Epithelial cell of proximal tubule (primary cell): ENCODE measurements at regions not wholly inside any gene's neighbourhood (a gene's known extent, or its start where the extent isn't known, plus 50 kb on each side); places are given as distances from the start of the nearest gene placed in this dataset.

Experiments
- DNase-seq: peaks from one replicate; pipeline ENCODE4 v3.0.0-alpha.2; 2011; ENCODE audit warnings: low read depth
- H3K4me3 ChIP-seq: 2 replicates; pipeline ENCODE4 v1.5.1; 2011; ENCODE audit warnings: low read depth, mild to moderate bottlenecking, low read length
- TF ChIP-seq, protein P1 (sequence below): conservative IDR thresholded peaks from 2 replicates; pipeline ENCODE4 v1.5.1; 2012; ENCODE audit warnings: low read depth, mild to moderate bottlenecking, low read length

DNA sequence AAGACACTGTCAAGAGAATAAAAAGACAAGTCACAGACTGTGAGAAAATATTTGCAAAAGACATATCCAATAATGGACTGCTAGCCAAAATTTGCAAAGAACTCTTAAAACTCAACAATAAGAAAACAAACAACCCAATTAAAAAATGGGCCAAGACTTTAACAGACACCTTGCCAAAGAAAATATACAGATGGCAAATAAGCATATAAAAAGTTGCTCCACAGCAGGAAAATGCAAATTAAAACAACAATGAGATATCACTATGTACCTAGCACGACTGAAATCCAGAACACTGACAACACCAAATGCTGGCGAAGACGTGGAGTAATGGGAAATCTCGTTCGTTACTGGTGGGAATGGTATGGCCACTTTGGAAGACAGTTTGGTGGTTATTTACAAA is 228.9 kb downstream of the TTC8 start:
- DNase-seq: no peak
- H3K4me3 ChIP-seq: no peak overlapping the region
- TF ChIP-seq, protein P1, sequence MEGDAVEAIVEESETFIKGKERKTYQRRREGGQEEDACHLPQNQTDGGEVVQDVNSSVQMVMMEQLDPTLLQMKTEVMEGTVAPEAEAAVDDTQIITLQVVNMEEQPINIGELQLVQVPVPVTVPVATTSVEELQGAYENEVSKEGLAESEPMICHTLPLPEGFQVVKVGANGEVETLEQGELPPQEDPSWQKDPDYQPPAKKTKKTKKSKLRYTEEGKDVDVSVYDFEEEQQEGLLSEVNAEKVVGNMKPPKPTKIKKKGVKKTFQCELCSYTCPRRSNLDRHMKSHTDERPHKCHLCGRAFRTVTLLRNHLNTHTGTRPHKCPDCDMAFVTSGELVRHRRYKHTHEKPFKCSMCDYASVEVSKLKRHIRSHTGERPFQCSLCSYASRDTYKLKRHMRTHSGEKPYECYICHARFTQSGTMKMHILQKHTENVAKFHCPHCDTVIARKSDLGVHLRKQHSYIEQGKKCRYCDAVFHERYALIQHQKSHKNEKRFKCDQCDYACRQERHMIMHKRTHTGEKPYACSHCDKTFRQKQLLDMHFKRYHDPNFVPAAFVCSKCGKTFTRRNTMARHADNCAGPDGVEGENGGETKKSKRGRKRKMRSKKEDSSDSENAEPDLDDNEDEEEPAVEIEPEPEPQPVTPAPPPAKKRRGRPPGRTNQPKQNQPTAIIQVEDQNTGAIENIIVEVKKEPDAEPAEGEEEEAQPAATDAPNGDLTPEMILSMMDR: no peak

DNA sequence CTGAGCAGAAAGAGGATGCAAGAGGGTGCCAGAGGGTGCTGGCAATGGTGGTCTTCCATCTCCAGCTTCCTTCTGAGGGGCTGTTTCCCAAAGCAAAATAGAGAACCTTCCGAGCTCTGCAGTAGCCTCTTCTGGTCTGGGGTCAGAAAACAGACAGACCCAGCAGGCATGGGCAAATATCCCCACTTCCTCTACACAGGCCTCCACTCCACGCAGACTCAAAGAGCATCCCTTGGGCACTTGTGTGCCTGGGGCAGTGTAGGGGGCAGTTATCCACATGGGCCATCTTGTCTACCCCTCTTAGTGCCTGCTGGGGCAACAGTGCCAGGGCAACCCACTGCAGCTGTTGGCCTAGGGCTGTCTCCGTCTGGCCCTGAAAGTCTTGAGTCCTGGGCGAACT is 231.9 kb downstream of the TTC8 start:
- H3K4me3 ChIP-seq: no peak overlapping the region
- TF ChIP-seq, protein P1: no peak
- DNase-seq: no peak

DNA sequence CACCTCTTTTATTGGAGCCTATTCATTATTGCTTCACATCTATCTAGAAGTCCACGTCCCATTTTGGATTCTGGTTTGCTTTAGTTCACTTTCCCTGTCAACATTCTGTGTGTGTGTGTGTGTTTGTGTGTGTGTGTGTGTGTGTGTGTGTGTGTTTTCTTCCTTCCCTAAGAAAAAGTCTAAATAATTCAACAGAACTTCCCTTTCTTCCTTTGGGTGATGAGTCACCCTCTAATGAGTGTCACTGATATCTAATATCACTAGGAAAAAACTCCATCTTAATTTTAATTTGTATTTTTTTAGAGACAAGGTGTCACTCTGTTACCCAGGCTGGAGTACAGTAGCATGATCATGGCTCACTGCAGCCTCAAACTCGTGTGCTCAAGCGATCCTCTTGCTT is 234.2 kb downstream of the TTC8 start:
- TF ChIP-seq, protein P1: no peak

DNA sequence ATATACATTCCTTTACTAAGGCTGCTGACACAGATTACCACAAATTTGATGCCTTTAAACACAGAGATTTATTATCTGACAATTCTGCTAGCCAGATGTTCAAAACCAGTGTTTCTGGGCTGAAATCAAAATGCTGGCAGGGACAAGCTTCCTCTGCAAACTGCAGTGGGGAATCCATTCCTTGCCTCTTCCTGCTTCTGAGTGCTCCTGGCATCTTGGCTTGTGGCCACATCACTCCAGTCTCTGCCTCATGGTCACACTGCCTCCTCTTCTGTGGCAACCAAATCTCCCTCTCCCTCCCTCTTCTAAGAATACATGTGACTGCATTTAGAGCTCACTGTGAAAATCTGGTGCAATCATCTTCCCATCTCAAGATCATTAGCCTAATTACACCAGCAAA is 235.7 kb downstream of the TTC8 start:
- no peak for DNase-seq
- TF ChIP-seq, protein P1: no peak

More for the DNA sequence above, 234.2 kb downstream of the TTC8 start:
- H3K4me3 ChIP-seq: no peak overlapping the region
- no peak for DNase-seq

DNA sequence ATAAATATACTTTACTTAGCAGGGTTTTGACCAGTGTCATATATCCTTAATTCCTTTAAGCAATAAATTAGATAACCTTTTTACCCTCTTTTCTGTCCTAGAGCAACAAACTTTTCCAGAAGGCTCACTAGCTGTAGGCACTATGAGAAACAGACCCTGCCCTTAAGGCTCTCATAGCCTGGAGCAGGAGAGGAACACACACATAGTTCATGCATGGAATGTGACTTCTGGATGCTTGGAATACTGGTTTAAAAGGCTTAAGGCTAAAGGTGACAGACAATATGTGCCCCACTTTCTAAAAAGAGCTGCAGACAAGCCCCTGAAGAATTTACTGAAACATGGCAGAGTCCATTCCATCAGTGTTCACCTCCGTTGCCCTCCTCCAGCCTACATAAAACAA is 237.2 kb downstream of the TTC8 start:
- H3K4me3 ChIP-seq: no peak overlapping the region
- DNase-seq: no peak
- TF ChIP-seq, protein P1: no peak

More for the DNA sequence above, 235.7 kb downstream of the TTC8 start:
- no peak overlapping the region for H3K4me3 ChIP-seq

DNA sequence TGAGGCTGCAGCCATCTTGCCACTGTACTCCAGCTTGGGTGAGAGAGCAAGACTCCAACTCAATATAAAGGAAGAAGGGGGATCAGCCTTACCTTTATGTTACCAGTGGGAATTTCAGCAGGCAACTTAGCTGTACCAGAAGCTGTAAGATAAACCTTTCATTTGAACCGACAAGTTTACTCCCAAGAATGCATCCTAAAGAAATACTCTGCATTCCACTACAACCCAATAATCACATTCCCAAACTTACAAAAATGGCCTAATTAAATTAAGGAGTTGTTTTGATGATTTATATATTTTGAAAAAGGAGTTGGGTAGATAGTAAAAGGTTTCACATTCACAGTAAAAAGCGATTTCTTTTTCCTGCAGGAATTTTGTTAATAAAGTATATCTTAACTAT is 241.4 kb downstream of the TTC8 start:
- TF ChIP-seq, protein P1: no peak
- DNase-seq: no peak
- no peak overlapping the region for H3K4me3 ChIP-seq

DNA sequence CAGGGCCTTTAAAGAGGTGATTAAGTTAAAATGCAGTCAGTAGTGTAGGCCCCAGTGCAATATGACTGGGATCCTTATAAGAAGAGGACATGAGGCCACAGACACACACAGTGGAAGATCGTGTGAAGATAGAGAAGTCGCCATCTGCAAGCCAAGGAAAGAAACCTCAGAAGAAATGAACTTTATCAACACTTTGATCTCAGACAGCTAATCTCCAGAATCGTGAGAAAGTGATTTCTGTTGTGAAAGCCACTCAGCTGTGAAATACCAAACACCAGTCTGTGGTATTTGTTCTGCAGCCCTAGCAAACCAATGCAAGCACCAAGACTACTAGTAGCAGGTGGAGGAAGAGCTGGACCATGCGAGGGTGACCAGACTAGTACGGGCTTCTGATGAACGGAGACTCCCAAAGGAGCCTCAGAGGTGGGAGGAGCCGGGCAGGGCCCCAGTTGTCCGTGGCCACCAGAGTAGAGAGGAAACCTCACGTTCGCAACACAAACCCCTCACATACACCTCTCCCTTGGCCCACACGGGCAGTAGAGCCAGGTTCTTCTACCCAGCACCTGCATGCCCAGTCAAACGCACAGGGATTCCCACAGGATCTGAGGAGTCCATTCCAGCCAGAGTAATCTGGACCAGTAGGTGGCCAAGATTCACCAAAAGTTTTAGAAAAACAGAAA is 243.0 kb downstream of the TTC8 start:
- DNase-seq: no peak
- H3K4me3 ChIP-seq: no peak overlapping the region
- TF ChIP-seq, protein P1: no peak
